Endothelial cell (in vitro differentiated cells): ENCODE measurements at regions not wholly inside any gene's neighbourhood (a gene's known extent, or its start where the extent isn't known, plus 50 kb on each side); places are given as distances from the start of the nearest gene placed in this dataset.

Experiments used
- DNase-seq: peaks from one replicate; pipeline ENCODE4 v3.0.0; 2021; ENCODE audit warnings: low spot score
- H3K27ac Mint-ChIP-seq: one replicate; pipeline ENCODE4 v1.8.0; 2021; ENCODE audit warnings: mixed read lengths, inconsistent platforms; ENCODE audit not compliant: unreplicated experiment
- H3K27me3 Mint-ChIP-seq: one replicate; pipeline ENCODE4 v1.8.0; 2021; ENCODE audit warnings: mild to moderate bottlenecking, moderate library complexity, mixed read lengths, inconsistent platforms; ENCODE audit not compliant: unreplicated experiment
- H3K36me3 Mint-ChIP-seq: one replicate; pipeline ENCODE4 v1.8.0; 2021; ENCODE audit warnings: mild to moderate bottlenecking, low read depth, mixed read lengths, inconsistent platforms; ENCODE audit not compliant: unreplicated experiment
- H3K4me1 Mint-ChIP-seq: one replicate; pipeline ENCODE4 v1.8.0; 2021; ENCODE audit warnings: mild to moderate bottlenecking, mixed read lengths, inconsistent platforms; ENCODE audit not compliant: unreplicated experiment
- H3K4me3 Mint-ChIP-seq: one replicate; pipeline ENCODE4 v1.8.0; 2021; ENCODE audit warnings: mild to moderate bottlenecking, mixed read lengths, inconsistent platforms; ENCODE audit not compliant: unreplicated experiment
- H3K9me3 Mint-ChIP-seq: one replicate; pipeline ENCODE4 v1.8.0; 2021; ENCODE audit warnings: mixed read lengths, inconsistent platforms; ENCODE audit not compliant: unreplicated experiment
- CTCF ChIP-seq: fragments of 200-600 bp; sonication (generic); IDR thresholded peaks from one replicate; pipeline ENCODE4 v1.5.0; 2021; ENCODE audit warnings: antibody characterized with exemption; ENCODE audit not compliant: unreplicated experiment

DNA sequence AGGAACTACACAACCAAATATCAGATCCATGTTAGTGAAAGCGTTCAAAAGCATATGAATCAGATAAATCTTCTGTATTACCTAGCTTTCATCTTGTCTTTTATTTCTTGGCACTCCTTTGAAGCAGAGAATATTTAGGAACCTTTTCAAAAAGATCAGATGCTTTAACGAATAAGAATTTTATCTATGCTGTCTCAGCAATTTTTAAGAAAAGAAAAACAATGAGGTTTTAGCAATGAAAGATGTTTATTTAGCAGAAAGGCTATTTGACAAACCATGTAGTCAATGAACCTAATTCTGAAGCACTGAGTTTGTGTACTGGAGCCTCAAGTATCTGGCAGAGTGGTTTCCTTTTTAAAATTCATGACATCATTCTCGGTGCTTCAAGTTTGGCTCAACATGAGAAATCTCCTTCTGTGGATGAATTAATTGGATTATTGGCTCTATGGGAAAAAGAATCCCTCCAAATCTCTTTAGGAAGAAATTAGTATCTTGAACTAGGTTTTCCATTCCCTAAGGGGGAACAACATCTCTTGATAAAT lies 534.7 kb downstream of the CAAP1 start:
- Mint-ChIP-seq H3K27ac (no peak overlapping the region), H3K27me3 (no peaks in the 10 kb centered on the region), H3K36me3 (no peaks in the 10 kb centered on the region), H3K4me3 (no peak overlapping the region), H3K4me1 (no peaks in the 10 kb centered on the region), H3K9me3 (no peaks in the 10 kb centered on the region)
- no peak for TF ChIP-seq CTCF
- no peak for DNase-seq

DNA sequence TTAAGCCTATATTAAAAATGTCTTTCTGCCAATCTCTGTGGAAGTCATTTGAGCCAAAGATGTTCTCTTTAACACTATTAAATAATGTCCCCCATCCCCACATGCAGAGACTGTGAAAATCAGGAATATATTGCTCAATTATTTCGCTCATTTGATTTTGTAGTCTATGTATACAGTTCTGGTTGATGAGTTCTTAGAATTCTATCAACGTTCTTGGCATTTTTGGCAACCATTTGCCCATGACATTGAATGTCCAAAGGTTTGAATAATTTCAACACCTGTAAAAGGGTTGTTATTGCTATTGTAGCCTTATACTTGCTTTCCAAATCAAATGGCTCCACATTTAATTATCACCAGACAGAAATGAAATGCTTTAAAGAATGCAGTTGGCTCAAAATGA lies 536.1 kb downstream of the CAAP1 start:
- Mint-ChIP-seq H3K36me3 (no peaks in the 10 kb centered on the region), H3K27me3 (no peaks in the 10 kb centered on the region), H3K4me1 (no peaks in the 10 kb centered on the region), H3K4me3 (no peak overlapping the region), H3K9me3 (no peaks in the 10 kb centered on the region), H3K27ac (no peak overlapping the region)
- no peak for DNase-seq
- TF ChIP-seq CTCF, result no peak

DNA sequence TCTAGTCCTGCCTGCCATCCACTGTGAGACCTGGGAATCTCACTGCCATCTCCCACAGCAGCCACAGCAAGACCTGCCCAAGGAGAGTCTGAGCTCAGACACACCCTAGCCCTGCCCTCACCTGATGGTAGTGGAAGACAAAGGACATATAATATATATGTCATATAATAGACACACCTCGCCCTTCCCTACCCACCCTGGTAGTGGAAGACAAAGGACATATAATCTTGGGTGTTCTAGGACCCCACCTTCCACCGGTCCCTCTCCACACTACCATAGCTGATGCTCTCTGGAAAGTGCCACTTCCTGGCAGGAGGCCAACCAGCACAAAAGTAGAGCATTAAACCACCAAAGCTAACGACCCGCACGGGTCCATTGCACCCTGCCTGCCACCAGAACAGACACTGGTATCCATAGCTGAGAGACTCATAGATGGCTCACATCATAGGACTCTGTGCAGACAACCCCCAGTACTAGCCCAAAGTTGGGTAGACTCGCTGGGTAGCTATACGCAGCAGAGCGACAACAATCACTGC lies 545.6 kb downstream of the CAAP1 start:
- H3K4me3 Mint-ChIP-seq, result no peak overlapping the region
- H3K27ac Mint-ChIP-seq, result no peak overlapping the region
- TF ChIP-seq CTCF, result no peak
- DNase-seq, result no peak
- H3K36me3 Mint-ChIP-seq, result no peaks in the 10 kb centered on the region
- no peaks in the 10 kb centered on the region for H3K27me3 Mint-ChIP-seq
- H3K9me3 Mint-ChIP-seq, result no peaks in the 10 kb centered on the region
- H3K4me1 Mint-ChIP-seq, result no peaks in the 10 kb centered on the region

DNA sequence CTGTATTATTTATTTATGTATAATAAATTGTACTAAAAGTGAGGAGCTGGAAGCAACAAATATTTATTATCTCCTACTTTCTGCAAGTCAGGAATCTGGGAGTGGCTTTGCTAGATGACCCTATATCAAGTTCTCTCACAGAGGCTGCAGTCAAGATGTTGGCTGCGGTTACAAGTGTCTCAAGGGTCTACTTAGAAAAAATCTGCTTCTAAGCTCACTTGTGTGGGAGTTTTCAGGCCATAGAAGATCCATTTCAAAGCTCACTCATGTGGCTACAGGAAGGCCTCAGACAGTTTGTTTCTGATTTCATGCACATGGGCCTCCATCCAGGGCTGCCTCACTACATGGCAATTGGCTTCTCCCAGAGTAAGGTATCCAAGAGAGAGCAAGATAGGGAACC lies 551.1 kb downstream of the CAAP1 start:
- no peaks in the 10 kb centered on the region for H3K9me3 Mint-ChIP-seq
- no peaks in the 10 kb centered on the region for H3K27me3 Mint-ChIP-seq
- TF ChIP-seq CTCF, result no peak
- no peak overlapping the region for H3K4me3 Mint-ChIP-seq
- H3K4me1 Mint-ChIP-seq, result no peaks in the 10 kb centered on the region
- no peak for DNase-seq
- H3K36me3 Mint-ChIP-seq, result no peaks in the 10 kb centered on the region
- H3K27ac Mint-ChIP-seq, result no peak overlapping the region

DNA sequence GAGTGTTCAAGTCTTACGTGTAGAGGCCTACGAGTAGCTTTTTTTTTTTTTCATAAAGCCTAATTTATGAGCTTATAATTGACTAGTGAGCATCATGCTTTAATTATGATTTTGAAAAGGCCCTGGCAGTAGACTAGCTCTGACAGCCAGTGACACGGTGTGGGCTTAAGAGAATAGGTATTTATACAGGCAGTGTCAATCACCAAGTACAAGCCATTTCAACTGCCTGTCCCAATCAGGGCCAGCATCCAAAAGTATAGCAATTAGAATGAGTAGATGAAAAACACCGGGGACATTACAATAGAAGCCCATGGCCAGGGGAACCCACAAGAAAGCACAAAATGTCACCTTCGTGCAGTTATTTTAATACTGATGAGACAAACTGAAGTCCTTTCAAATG lies 552.8 kb downstream of the CAAP1 start:
- no peak for TF ChIP-seq CTCF
- no peaks in the 10 kb centered on the region for H3K4me1 Mint-ChIP-seq
- no peak overlapping the region for H3K4me3 Mint-ChIP-seq
- no peak for DNase-seq
- no peaks in the 10 kb centered on the region for H3K36me3 Mint-ChIP-seq
- no peaks in the 10 kb centered on the region for H3K9me3 Mint-ChIP-seq
- H3K27me3 Mint-ChIP-seq, result no peaks in the 10 kb centered on the region
- H3K27ac Mint-ChIP-seq, result no peak overlapping the region
